Left cardiac atrium (tissue), 4 donors: ENCODE measurements at regions not wholly inside any gene's neighbourhood (a gene's known extent, or its start where the extent isn't known, plus 50 kb on each side); places are given as distances from the start of the nearest gene placed in this dataset.

Experiments
- ATAC-seq, 2 donors: fragments of 200-7000 bp; cut with Tn5 transposase; one replicate each; pipeline ENCODE4 v1.9.1; 2020; ENCODE audit warnings: mild to moderate bottlenecking in 2 of 2, moderate library complexity in 2 of 2
- DNase-seq: peaks from one replicate; pipeline ENCODE4 v3.0.0-alpha.2; 2020
- intact Hi-C, 2 donors: fragments of 100-400 bp; cut with DNase I; formaldehyde crosslinking; loops; one replicate each; pipeline versions ENCODE4 v1.14.1 to v1.15.1; 2022 to 2023
- donor health status: DM: no; HTN: yes; CAD: no.
- donor health status: DM: no; HTN: yes; CAD: no; lungs with severe emphysema.
- donor health status: DM: yes; HTN: yes; CAD: no.
- donor health status: Dilated cardiomyopathy.

DNA sequence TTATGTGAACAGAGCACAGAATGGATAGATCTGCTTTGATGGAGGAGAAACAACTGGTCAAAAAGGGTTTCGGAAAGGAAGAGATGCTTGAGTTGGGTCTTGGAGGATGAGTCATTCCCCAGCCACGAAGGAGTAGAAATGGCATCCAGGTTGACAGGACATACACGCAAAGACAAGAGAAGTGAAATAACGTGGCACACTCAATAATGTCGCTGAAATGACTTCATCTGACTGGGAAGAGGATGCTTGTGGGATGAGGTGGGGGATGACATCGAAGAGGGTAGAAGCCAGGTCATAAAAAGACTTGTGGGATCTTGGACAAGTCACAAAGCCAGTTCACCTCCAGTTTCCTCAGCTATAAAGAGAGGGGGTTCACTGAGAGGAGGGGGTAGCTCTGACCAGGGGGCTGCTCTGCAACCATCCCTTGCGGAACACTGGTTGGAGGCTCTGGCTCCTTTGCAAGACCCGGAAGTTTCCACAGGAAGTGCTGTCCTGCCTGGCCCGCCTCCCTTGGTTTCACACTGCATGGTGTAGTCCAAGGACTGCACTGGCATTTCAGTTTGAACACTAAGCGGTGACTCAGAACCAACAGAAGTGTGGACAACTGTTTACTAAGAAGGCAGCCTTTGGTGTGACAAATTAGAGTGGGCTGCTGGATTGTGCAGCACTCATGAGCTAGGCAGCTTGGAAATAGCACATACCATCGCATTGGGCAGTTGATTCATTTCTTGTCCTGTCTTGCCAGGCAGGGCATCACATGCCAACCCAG is 189.9 kb upstream of the ADO start:
- peak in 1 of 2 donors; percentile 59 for ATAC-seq
- DNase-seq: no peak
- intact Hi-C loops: loop anchor here (5.0 to 10.0 kb wide), 3 partner anchors 200 to 470 kb away; partner anchors contain the start of gene EGR2 (in 1 of the 2)

- intact Hi-C loops: loop anchor here in 1 of 2 donors (10.0 kb wide), 2 partner anchors 198 to 468 kb away; partner anchors contain the start of gene EGR2
- no peak for DNase-seq
- ATAC-seq: no peak
Measured at GRCh38 chr10:62616885-62617590, 187.5 kb upstream of the ADO start.

GRCh38 chr10:62617652-62618051 is 186.9 kb upstream of the ADO start:
- intact Hi-C loops: loop anchor here in 1 of 2 donors (10.0 kb wide), 2 partner anchors 197 to 467 kb away; partner anchors contain the start of gene EGR2
- ATAC-seq (no peak), DNase-seq (no peak)

DNA sequence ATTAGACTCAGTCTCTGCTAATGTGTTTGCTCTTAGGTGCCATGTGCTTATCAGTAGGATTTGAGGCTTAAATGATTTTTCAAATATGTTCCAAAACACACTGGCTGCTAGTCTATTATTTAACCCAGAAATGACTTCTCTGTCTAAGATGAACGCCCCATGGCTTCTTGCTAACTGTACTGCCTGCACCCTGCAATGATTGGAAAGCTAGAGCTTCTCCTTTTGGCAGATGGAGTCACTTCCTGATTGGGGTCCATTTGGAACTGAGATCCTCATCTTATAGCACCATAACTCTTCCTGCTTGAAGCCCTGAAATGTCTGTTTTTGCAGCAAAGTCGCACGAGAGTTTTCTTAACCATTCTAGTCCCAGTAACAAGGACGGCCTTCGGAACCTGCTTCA is 186.5 kb upstream of the ADO start:
- DNase-seq: no peak
- intact Hi-C loops: loop anchor here in 1 of 2 donors (10.0 kb wide), 2 partner anchors 197 to 467 kb away; partner anchors contain the start of gene EGR2
- ATAC-seq: peak in 1 of 2 donors; percentile 47

GRCh38 chr10:62618576-62619412 is 185.7 kb upstream of the ADO start:
- peak; percentile 32 to 78 for ATAC-seq
- intact Hi-C loops: loop anchor here in 1 of 2 donors (10.0 kb wide), 2 partner anchors 196 to 466 kb away; partner anchors contain the start of gene EGR2
- DNase-seq: peak; percentile 26

- DNase-seq (no peak), ATAC-seq (peak in 1 of 2 donors; percentile 16)
- intact Hi-C loops: loop anchor here in 1 of 2 donors (10.0 kb wide), 2 partner anchors 195 to 465 kb away; partner anchors contain the start of gene EGR2
Measured at GRCh38 chr10:62619413-62619738, 185.1 kb upstream of the ADO start.

DNA sequence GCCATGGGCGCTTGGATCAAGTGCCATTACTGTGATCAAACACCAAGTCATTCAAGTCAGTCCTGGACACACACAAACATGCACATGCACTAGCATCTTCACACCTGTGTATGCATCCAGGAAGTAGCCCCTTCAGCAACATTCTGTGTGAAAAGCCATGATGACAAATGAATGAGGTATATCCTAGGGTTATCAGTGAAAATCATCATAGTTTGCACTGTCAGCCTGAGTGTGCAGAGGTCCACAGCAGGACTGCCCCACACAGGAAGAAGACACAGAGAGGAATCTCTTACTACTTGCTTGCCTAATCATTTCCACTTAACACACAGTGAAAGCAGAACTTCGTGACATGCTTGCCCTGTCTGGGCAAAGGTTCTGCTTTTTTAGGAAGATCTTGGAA is 184.0 kb upstream of the ADO start:
- ATAC-seq (peak; percentile 48 to 73), DNase-seq (no peak)
- intact Hi-C loops: no loop called here

DNA sequence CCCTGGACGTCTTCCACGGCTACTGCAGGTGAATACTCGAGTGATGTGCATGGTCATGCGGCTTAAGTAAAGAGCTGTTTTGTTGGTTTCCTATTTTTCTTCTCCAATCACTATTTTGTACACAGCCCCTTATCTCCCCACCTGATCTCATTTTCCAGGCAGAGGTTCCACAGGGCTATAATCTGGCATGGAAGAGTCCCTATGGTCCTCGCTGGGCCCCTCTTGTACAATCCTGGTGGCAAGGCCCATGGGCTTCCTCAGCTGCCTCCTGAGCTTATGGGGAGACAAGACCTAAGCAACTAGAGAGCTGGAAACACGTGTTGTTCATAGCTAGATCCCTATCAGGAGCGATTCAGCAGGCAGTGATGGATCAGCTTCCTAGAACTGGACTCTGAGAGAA is 181.3 kb upstream of the ADO start:
- ATAC-seq (no peak), DNase-seq (no peak)
- intact Hi-C loops: no loop called here

- ATAC-seq (no peak), DNase-seq (no peak)
- intact Hi-C loops: no loop called here
Measured at GRCh38 chr10:62625484-62625883, 179.0 kb upstream of the ADO start.

- ATAC-seq: no peak
- intact Hi-C loops: no loop called here
- DNase-seq: no peak
Measured at GRCh38 chr10:62626079-62626478, 178.4 kb upstream of the ADO start.

DNA sequence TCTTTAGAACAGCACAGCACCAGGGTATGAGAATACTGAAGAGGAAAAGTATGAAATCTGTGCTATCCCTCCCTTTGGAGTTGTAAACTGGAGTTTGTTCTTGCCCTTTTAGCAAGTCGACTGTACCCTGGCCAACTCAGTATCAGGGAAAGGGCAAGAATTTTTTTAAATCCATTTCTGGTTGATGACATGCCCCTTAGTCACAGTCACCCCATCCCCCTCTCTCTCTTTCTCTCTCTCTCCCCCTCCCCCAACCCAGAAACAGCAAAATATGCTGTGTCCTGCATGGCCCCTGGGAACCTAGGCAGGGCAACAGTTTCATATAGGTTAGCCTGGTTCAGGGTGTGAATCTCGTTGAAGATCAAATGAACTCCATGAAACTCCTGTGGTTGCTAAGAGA is 177.7 kb upstream of the ADO start:
- DNase-seq (no peak), ATAC-seq (no peak)
- intact Hi-C loops: no loop called here

DNA sequence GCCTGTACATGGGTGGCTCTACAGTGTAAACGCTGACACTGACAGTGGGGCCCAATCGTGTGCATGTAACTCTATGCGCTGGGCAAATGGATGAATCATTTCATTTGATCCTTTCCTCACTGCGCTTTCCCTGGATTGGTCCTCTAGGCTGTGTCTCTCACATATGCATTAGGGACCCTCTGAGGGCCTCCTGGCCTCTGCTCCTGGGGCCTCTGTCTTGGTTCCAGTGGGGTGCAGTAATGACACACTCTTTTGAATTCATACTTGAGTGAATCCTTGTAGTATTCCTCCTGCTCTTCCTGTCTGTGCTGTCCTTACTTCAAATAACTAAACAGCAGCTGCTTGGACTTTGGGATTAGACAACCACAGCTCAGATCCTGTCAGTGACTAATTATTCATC is 176.5 kb upstream of the ADO start:
- intact Hi-C loops: no loop called here
- ATAC-seq (no peak), DNase-seq (no peak)

DNA sequence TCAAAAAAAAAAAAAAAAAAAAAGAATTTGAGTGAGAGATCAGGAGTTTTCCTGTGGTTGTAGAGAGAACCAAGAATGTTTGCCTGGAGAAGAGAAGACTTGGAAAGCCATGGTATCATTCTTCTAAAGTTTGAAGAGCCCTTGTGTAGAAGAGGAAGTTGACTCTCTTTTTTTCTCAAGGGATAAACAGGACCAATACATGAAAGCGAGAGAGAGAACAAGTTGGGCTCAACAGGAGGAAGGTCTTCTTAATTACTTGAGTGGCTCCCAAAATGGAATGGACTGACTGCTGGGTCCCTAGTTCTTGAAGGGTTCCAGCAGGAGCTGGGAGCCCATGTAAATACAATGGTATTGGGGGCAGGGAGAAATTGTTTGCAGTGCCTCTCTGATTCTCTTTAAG is 173.3 kb upstream of the ADO start:
- intact Hi-C loops: no loop called here
- DNase-seq (no peak), ATAC-seq (no peak)

DNA sequence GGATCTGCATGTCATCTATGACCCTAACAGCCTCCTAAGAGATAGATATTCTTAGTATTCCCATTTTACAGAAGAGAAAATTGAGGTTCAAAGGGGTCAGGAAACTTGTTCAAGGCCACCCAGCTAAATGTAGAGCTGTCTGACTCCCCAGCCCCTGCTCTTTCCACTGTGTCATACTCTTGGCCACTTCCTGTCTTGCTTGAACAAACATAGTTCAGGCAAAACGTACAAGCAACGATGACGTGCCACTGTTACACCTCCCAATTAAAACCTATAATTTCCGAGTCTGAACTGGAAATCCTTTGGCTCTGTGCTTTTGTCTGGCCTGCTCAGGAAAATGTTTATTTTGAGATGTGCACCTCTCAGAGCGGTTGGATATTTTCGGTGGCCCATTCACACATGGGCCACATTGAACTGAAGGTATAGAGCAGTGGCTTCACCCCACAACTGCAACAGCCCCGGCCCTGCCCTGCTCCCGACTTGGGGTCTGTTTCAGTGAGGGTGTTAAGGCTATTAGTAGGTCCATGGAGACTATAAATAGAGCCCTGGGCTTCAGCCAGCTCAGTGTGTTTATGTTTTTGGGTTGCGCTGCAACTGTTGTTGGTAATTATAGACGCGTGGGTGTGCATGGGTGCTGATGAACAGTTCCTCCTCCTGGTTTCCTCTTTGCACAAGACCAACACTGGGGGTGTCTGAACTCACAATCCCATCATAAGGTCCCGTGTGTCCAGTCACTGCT is 172.3 kb upstream of the ADO start:
- peak; percentile 63 to 72 for ATAC-seq
- DNase-seq: peak; percentile 65
- intact Hi-C loops: no loop called here

DNA sequence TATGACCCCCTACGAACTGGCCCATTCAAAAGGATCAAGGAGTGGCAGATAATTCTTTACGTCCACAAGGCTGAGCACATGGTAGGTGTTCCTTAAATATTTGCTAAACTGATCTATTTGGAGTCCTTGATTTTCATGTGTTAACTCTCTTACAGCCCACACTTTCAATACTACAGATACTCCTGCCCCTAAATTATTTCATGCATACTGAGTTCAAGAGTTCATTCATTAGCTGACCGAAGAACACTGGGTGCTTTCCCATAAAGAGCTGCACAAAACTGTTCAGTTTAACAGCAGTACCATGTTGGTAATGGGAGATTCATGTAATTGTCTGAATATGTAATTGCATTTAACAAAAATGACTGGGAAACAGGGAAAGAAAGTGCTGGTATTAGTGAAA is 170.5 kb upstream of the ADO start:
- intact Hi-C loops: no loop called here
- no peak for ATAC-seq
- no peak for DNase-seq

DNA sequence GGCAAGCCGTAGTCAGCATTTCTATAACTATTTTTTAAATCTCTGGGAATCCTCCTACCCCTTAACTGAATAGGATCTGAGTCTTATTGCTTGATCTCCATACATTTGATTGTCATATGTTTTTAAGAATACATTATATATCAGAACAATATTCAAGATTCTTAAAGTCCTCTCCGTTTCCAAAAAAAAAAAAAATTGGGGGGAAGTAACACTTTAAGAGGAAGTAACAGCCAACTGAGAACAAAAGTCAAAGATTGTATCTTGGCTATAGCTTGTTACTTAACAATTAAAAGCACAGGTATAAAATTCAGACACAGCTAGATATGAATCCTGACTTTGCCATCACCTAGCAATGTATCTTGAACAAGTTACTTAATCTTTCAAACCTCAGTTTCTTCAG is 169.9 kb upstream of the ADO start:
- ATAC-seq (no peak), DNase-seq (no peak)
- intact Hi-C loops: no loop called here

- DNase-seq (no peak), ATAC-seq (peak in 1 of 2 donors; percentile 60)
- intact Hi-C loops: loop anchor here in 1 of 2 donors (5.0 kb wide), 1 partner anchor 182 kb away; the partner anchor contains the start of gene EGR2
Measured at GRCh38 chr10:62635127-62635526, 169.4 kb upstream of the ADO start.

- intact Hi-C loops: loop anchor here in 1 of 2 donors (5.0 kb wide), 1 partner anchor 180 kb away; the partner anchor contains the start of gene EGR2
- no peak for DNase-seq
- ATAC-seq: no peak
Measured at GRCh38 chr10:62636825-62637248, 167.7 kb upstream of the ADO start.
